ENCODE measurements at regions not wholly inside any gene's neighbourhood (a gene's known extent, or its start where the extent isn't known, plus 50 kb on each side); places are given as distances from the start of the nearest gene placed in this dataset.

DNA sequence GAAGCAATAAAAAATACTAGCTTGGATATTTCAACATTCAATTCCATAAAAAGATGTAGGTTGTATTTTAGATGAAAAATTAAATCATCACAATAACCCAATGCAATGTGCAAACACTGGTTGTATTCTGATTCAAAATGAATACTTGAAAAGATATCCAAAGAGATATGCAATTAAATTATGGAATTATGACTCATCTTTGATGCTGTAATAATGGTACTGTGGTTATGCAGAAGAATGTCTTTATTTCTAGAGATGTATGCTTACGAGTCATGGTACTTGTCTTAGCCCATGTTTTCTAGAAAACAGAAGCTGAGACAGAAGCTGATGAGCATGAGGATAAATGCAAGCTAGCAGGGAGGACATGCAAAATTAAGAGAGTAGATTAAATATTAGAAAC, 1941.4 kb upstream of the NUDT12 start:
- no peak for DNase-seq (ENCODE audit: low spot score)
- Histone ChIP-seq H3K27ac (no peak overlapping the region), H3K4me3 (no peak overlapping the region)
- TF ChIP-seq, protein P1, sequence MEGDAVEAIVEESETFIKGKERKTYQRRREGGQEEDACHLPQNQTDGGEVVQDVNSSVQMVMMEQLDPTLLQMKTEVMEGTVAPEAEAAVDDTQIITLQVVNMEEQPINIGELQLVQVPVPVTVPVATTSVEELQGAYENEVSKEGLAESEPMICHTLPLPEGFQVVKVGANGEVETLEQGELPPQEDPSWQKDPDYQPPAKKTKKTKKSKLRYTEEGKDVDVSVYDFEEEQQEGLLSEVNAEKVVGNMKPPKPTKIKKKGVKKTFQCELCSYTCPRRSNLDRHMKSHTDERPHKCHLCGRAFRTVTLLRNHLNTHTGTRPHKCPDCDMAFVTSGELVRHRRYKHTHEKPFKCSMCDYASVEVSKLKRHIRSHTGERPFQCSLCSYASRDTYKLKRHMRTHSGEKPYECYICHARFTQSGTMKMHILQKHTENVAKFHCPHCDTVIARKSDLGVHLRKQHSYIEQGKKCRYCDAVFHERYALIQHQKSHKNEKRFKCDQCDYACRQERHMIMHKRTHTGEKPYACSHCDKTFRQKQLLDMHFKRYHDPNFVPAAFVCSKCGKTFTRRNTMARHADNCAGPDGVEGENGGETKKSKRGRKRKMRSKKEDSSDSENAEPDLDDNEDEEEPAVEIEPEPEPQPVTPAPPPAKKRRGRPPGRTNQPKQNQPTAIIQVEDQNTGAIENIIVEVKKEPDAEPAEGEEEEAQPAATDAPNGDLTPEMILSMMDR (IDR thresholded peaks at IDR 0.05), result no peak

DNA sequence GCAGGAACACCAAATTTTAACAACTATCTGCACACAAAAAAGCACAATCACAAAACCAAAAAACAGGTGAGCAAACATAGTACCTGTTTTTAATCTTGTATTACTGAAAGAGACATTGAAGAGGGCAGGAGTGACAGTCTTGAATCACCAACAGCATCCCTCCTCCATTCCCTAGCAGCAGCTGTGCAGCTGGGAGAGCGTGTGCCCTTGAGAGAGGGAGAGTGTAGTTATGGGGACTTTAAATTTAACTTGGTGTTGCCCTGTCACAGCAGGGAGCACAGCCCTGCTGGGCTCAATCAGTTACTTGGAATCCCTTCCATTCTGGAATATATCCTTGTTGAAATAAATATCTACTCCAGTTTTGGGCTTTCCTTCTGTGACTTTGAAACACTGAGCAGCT, 1938.7 kb upstream of the NUDT12 start:
- no peak for DNase-seq (ENCODE audit: low spot score)
- Histone ChIP-seq H3K27ac (no peak overlapping the region), H3K4me3 (no peak overlapping the region)
- TF ChIP-seq, protein P1 (IDR thresholded peaks at IDR 0.05), result no peak

DNA sequence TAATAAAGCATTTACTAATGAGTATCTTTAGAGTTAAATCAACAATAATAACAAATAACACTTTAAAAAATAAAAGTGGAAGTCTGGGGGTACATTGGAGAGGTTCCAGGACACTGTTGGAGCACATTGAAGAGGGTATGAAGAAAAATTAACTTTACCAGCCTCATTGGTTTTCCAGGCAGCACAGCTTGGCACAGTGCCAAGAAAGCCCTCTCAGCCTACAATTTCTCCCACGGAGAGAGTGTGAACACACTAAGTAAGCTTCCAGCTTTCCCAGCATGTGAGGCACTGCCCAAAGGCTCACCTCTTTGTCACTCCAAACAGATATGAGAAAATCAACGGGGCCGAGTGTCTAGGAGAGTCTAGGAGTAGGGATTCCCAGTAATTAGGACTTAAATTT, 1912.8 kb upstream of the NUDT12 start:
- DNase-seq (ENCODE audit: low spot score), result no peak
- TF ChIP-seq, protein P1 (IDR thresholded peaks at IDR 0.05), result no peak
- Histone ChIP-seq H3K27ac (no peak overlapping the region), H3K4me3 (no peak overlapping the region)

DNA sequence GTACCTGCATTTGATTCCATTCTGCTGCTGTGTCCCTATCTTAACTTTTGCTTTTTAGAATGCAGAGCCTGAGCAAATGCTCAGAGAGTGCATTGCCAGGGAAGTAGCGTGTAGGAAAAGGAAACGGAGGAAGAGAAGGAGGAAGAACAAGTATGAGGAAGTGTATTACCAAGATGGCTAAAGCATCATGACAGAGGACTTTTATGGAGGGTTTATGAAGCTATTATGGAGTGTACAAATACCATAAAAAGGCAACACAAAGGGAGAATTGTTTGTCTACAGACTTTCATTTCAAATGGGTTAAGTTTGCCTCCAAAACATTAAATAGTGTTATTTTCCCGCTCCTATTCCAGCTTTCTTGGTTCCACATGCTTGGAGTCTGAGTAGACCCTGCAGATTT, 1899.8 kb upstream of the NUDT12 start:
- no peak for DNase-seq (ENCODE audit: low spot score)
- TF ChIP-seq, protein P1 (IDR thresholded peaks at IDR 0.05), result no peak
- Histone ChIP-seq H3K27ac (no peak overlapping the region), H3K4me3 (no peak overlapping the region)

DNA sequence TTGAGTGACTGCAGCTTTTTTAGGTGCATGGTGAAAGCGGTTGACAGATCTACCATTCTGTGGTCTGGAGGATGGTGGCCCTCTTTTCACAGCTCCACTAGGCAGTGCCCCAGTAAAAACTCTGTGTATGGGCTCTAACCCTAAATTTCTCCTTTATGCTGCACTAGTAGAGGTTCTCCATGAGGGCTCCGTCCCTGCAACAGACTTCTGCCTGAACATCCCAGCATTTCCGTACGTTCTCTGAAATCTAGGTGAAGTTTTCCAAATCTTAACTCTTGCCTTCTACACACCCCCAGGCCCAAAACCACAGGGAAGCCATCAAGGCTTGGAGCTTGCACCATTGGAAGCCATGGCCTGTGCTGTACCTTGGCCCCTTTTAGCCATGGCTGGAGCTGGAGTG, 1898.1 kb upstream of the NUDT12 start:
- no peak overlapping the region for H3K27ac ChIP-seq
- no peak overlapping the region for H3K4me3 ChIP-seq
- TF ChIP-seq, protein P1 (IDR thresholded peaks at IDR 0.05), result no peak
- no peak for DNase-seq (ENCODE audit: low spot score)

DNA sequence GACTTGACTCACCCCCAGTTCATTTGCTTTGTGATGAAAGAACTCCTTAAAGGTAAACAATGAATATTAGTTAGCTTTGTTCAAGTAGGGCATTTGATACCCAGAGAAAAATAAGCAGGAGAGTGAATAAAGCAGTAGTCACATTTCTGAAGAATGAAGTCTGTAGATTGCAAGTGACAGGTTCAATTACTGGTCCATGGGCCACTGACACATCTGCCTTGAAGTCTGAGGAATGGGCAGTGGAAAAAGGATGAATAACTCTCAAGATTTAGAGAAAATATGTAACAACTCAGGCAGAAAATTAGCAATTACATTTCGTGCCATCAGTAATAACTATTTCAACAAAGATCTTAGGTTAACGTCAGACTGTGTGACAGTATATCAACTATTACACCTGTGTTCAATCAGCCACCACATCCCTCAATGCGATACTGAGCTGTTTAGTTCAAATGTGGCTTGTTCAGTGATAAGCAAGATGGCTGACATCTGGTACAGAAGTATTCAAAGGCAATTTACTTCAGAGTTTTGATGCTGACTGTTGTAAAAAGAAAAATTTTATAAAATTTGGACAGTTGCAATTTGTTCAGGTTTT, 1890.7 kb upstream of the NUDT12 start:
- DNase-seq (ENCODE audit: low spot score), result no peak
- TF ChIP-seq, protein P1 (IDR thresholded peaks at IDR 0.05), result no peak
- H3K4me3 ChIP-seq, result no peak overlapping the region
- H3K27ac ChIP-seq, result no peak overlapping the region

DNA sequence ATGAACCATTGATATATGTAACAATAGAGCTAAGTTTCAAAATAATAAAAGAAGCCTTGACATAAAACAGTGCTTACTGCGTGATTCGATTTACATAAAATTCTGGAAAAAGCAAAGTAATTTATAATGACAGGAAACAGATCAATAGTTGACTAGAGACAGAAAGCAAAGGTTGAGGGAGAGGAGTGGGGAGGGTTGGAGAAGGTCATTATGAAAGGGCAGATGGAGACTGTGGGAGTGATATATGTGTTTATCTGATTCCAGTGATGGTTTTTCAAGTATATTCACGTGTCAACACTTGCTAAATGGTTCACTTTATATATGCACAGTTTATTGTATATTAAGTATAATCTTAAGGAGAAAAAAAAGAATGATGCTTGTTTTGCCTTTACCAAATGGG, 1885.7 kb upstream of the NUDT12 start:
- H3K27ac ChIP-seq, result no peak overlapping the region
- H3K4me3 ChIP-seq, result no peak overlapping the region
- no peak for DNase-seq (ENCODE audit: low spot score)
- TF ChIP-seq, protein P1 (IDR thresholded peaks at IDR 0.05), result no peak
